ELF-1 (cell line): ENCODE measurements at regions not wholly inside any gene's neighbourhood (a gene's known extent, or its start where the extent isn't known, plus 50 kb on each side); places are given as distances from the start of the nearest gene placed in this dataset.
A peak's percentile ranks its signal among the peaks of the same experiment; 100 is the strongest.
"Not testable (repeated sequence)": the region's sequence is repeated elsewhere in the genome, so short reads cannot be mapped to it uniquely, and the experiment has no call there.

Experiments used
- DNase-seq: peaks from one replicate; pipeline ENCODE4 v3.0.0-alpha.2; 2016; ENCODE audit warnings: low read depth, low spot score

GRCh38 chr1:849873-850272 is 73.8 kb upstream of the SAMD11 start:
- DNase-seq: not testable (repeated sequence)

- peak; percentile 22 for DNase-seq
Observed at GRCh38 chr1:850318-850717, 73.4 kb upstream of the SAMD11 start.

DNA sequence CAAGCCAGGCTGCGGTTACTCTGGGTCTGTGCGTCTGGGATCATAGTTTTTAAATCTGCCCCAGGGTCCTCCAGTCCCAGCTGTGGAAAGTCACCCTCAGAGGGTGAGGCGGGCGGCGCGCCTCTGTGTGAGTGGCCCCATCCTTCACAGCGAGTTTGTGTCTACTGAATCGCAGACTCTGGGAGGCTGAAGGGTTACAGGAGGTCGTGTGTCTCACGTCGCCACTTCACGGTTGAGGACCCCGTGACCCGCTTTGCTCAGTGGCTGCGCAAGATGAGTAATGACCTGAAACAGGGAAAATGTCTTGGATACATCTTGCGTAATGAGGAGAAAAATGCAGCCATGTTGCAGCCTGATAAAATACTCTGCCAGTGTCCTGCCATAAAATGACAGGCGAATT is 72.3 kb upstream of the SAMD11 start:
- not testable (repeated sequence) for DNase-seq

- DNase-seq: not testable (repeated sequence)
Observed at GRCh38 chr1:851841-852240, 71.9 kb upstream of the SAMD11 start.

DNA sequence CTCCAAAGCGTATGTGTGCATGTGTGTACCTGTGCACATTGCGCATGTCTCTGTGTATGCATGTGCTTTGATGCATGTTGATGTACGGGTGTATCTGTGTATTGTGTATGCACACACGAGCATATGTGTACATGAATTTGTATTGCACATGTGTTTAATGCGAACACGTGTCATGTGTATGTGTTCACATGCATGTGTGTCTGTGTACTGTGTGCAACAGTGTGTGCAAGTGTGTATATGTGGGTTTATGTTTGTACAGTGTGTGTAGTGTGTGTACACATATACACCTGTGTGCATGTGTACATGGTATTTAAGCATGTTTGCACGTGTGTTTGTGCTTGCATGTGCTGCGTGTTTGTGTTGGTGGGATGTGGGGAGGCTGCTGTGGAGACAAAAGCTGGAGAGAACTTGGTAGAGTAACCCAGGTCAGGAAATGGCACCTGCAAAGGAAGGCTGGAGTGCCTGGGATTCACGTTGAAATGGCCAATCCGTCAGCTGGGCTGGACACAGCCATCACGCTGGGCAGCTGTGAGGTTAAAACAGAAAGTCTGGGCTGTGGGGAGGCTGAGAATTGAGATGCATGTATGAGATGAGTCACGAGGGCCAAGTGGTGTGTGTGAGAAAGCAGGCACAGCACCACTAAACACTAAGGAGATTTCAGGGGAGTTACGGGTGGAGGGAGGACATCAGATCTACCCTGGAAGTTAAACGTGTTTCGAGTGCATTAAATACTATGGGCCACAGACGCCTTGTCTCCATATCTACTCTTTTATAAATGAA is 68.3 kb upstream of the SAMD11 start:
- DNase-seq: not testable (repeated sequence)

- DNase-seq: not testable (repeated sequence)
Observed at GRCh38 chr1:856541-857057, 67.1 kb upstream of the SAMD11 start.

GRCh38 chr1:857926-858648 is 65.6 kb upstream of the SAMD11 start:
- DNase-seq: not testable (repeated sequence)

- not testable (repeated sequence) for DNase-seq
Observed at GRCh38 chr1:858649-859041, 65.1 kb upstream of the SAMD11 start.

- not testable (repeated sequence) for DNase-seq
Observed at GRCh38 chr1:860941-861340, 62.8 kb upstream of the SAMD11 start.

DNA sequence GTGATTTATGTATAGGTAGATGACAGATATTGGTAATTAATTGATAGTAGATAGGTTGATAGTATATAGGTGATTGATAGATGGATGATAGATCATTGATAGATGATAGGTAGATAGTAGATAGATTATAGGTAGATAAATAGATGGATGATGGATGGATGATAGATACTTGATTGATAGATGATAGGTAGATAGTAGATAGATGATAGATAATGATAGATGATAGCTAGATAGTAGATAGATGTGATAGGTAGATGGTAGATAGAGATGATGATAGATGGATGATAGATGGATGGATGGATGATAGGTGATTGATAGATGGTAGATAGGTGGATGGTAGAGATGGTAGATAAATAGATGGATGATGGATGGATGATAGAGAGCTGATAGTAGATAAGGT is 62.0 kb upstream of the SAMD11 start:
- DNase-seq: no peak

- DNase-seq: not testable (repeated sequence)
Observed at GRCh38 chr1:862601-863000, 61.1 kb upstream of the SAMD11 start.

- not testable (repeated sequence) for DNase-seq
Observed at GRCh38 chr1:865633-866032, 58.1 kb upstream of the SAMD11 start.

GRCh38 chr1:866095-866494 is 57.6 kb upstream of the SAMD11 start:
- DNase-seq: no peak

- not testable (repeated sequence) for DNase-seq
Observed at GRCh38 chr1:866631-867299, 57.0 kb upstream of the SAMD11 start.

DNA sequence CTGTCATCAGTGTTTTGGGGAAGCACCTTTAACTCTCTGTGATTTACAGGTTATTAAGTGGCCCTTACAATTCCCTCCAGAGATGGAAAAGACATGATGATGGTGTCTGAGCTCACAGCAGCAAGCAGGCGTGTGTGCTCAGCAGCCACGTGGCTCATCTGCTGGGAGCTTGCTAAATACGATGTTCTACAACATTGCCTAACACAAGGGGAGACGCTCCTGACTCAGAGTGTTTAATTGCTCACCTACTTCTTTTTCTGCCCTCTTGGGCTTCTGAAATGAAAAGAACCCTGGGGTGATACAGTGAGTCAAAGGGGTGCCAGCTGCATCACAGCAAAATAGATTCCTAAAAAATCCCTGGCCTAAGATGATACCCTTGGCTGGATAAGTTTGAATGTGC is 56.2 kb upstream of the SAMD11 start:
- DNase-seq: not testable (repeated sequence)

GRCh38 chr1:869499-870244 is 54.1 kb upstream of the SAMD11 start:
- DNase-seq: peak; percentile 58
